Epithelial cell of prostate (primary cell): ENCODE measurements at regions not wholly inside any gene's neighbourhood (a gene's known extent, or its start where the extent isn't known, plus 50 kb on each side); places are given as distances from the start of the nearest gene placed in this dataset.

ENCODE experiments used
- DNase-seq: peaks from one replicate; pipeline ENCODE4 v3.0.0-alpha.2; 2011; ENCODE audit warnings: low read depth, low spot score
- H3K27ac ChIP-seq: fragments of 450-650 bp; 2 replicates; pipeline ENCODE4 v1.5.1; 2017; ENCODE audit warnings: mild to moderate bottlenecking

DNA sequence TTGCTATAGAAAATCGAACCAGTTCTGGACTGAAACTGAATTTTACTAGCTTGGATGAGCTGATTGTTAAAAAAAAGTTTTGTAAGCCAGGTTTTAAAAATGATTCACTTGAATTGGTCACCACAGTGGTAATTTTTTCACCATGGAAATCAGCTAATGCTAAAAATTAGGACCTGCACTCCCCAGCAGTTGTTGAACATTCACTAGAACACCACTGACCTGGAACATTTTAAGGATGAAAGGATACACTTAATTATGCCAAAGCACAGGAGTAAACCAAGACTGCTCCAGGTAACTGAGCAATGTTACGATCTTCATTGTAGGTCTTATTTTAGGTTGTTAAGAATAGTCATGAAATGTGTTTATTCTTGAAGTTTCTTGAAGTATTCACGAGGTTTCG, 1342.6 kb upstream of the SPRY2 start:
- H3K27ac ChIP-seq: no peak overlapping the region
- no peak for DNase-seq

DNA sequence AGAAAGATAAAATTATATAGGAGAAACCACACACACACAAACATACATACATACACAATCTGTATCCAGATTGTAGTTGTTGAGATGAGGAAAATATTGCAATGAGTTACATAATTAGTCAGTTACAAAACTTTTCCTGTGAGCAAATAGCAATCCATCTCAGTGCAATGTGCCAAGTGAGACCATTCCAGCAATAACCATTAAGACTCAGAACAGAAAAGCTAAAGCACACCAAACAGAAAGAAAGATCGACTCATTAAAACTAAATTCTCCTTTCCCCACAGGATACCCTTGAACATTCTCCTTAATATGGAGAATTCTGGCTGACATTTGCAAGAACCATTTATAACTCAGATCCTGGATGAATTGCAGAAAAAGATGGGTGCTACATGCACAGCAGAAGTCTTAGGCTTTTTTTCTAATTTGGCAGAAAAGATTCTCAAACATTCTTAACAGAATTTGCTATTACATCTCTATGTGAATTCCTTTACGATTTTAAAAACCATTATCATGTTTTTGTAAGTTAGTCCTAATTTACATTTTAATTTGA, 1341.2 kb upstream of the SPRY2 start:
- no peak for DNase-seq
- no peak overlapping the region for H3K27ac ChIP-seq

DNA sequence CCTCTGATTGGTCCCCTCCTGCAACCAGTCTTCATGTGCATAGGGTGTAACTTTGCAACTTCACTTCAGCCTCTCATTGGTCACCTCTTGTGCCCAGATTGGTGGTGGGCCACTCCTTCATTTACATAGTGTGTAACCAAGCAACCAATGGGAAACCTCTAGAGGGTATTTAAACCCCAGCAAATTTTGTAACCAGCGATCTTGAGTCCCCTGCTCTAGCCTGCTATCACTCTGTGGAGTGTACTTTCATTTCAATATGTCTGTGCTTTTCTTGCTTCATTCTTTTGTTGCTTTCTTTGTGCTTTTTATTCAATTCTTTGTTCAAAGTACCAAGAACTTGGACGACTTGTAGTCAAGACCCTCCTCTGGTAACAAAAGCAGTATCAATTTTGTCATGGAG, 1336.9 kb upstream of the SPRY2 start:
- no peak for DNase-seq
- no peak overlapping the region for H3K27ac ChIP-seq

DNA sequence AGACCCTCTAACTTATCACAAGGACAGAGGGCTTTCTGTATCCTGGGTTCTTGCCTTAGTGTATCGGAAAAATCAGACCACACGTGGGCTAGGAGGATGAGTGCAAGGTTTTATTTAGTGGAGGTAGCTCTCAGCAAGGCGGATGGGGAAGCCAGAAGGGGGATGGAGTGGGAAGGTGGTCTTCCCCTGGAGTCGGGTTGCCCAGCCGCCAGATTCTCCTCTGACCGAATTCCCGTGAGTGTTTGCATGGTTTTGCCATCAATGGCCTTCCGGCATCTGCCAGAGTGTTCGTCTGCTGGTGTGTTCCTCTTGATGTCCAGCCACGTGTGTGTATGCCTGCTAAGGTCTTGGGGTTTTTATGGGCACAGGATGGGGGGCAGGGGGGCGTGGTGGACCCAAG, 1335.1 kb upstream of the SPRY2 start:
- no peak overlapping the region for H3K27ac ChIP-seq

DNA sequence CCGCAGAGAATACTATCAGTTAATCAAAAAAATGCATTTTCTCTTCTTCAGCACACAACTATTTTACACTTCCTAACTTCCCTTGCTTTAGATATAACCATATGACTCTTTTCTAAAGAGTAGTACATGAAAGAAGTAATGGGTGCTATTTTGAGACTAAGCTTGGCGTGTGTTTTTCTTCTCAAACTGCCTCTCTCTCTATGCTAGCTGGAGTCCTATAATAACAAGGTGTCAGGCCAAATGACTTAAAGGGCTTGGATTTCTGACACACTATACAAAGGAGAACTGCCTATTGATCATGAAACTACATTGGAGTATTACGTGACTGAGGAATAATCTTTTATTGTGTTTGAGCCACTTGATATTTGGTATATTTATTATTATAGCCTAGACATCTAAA, 1330.1 kb upstream of the SPRY2 start:
- no peak for DNase-seq
- no peak overlapping the region for H3K27ac ChIP-seq

More for the DNA sequence above, 1335.1 kb upstream of the SPRY2 start:
- no peak for DNase-seq

DNA sequence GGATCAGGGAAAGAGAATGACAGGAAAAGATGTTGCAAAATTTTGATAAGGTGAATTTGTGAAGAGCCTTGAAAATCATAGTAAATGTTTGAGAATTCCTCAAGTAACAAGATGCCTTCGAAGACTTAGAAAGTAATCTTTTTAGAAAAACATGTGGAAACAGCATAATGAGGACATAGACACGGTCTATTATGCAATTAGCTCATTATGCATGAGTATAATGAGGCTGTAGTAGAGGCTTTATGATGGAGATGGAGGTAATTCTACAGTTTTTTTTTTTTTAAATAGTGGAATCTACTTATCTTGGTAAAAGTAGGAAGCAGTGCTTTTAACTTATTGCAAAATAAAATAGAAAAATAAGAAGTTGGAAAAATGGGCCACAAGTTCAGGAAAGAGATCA, 1329.1 kb upstream of the SPRY2 start:
- H3K27ac ChIP-seq: no peak overlapping the region
- DNase-seq: no peak

DNA sequence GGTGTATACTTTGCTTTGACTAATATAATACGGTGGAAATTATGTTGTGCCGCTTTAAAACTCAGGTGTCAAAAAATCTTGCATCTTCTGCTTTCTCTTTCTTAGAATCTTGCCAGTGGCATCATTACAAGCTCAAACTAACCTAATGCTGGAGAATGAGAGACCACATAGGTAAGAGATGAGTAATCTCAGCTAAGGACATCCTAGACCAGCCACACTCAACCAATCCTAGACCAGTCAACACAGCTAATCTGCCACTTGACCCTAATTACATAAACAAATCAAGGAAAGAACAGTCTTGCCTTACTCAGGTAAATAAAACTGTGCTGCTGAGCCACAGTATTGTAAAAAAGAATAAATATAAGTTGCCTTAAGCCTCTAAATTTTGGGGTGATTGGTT, 1323.9 kb upstream of the SPRY2 start:
- no peak for DNase-seq
- no peak overlapping the region for H3K27ac ChIP-seq

DNA sequence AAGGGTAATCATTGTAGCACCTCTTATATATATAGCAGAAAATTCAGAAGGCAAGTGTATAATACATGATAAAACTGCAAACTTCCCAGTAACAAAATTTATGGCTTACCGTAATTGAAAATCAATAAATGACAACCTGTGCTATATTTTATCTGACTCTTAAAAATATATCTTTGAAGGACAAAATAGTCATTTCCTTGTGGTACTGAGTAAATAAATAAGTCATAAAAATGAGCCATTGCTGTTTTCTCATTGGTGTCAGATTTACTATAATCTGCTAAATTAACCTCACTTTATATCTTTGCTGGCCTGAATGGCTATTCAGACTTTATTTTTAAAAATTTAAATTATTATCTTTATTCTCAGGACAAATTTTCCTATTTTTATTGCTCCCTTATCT, 1319.1 kb upstream of the SPRY2 start:
- no peak for DNase-seq
- H3K27ac ChIP-seq: no peak overlapping the region

DNA sequence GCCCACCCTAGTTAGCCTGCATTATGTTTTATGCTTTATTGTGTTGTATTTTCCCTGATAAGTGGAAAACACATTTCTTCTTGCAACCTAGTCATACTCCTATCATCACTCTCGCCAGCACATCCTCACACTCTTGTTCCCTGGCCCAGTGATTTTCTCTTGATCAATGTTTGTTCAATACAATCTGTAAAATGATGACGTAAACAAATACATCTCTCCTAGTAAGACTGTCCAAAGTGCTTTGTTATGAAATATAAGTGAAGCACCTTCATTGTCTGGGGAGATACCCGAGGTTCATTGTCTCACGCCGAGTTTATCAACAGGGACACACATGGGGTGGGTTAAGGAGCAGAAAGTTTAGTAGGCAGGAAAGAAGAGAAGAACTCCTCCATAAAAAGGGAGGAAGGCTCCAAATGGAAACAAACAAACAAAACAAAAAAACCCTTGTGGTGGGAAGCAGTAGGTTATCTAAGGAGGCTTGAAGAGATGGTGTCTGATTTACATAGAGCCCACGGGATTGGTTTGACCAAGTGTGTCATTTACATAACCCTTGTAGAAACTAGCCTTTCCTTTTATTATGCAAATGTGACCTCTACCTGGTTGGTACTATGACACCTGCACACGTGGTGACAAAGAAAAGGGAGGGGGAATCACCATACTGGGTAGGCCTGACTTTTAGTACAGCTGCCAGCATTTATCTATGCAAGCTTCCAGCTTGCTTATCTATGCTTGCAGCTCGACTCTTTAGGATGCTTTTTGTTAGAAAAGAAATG, 1317.9 kb upstream of the SPRY2 start:
- DNase-seq: no peak
- no peak overlapping the region for H3K27ac ChIP-seq

DNA sequence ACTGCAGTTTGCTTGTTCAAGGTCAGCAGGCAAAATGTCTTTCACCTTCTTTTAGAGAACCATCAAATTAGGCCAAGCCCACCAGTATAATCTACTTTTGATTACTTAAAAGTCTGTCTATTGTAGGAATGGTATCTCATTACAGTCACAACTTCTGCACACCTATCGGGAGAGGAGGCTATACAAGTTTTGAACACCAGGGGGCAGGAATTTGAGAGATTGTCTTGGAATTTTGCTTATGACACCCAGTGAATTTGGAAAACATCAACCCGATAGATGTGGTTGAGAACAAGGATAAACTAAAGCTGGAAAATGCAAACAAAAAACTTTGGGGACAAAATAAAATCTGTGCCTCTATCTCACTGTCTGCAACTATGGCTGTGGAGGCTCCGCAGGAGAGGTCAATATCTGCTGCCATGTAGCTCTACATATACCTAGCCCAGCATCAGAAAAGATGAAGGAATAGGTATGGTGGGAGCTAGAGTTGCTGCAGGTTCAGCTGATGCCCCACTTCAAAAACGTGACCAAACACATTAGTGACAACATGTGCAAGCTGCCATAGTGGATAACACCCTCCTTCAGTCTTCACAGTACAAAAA, 1299.2 kb upstream of the SPRY2 start:
- no peak for DNase-seq
- no peak overlapping the region for H3K27ac ChIP-seq

DNA sequence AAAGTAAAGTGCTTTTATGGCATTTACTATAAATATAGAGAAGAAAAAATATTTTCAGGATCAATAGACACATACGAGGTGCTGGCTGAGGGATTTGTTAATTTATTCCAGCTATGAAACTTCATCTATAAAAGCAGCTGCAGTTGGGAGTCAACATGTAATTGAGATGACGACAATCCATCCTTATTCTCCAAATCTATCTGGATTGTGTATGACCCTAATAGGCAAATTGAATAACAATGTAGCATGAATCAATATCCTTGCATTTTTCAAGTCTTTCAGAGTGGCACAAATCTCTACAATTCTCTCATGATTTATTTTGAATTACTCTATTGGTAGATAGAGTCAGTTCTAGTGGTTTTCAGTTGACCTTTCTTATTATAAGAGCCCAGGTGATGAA, 1296.5 kb upstream of the SPRY2 start:
- DNase-seq: no peak
- H3K27ac ChIP-seq: no peak overlapping the region

DNA sequence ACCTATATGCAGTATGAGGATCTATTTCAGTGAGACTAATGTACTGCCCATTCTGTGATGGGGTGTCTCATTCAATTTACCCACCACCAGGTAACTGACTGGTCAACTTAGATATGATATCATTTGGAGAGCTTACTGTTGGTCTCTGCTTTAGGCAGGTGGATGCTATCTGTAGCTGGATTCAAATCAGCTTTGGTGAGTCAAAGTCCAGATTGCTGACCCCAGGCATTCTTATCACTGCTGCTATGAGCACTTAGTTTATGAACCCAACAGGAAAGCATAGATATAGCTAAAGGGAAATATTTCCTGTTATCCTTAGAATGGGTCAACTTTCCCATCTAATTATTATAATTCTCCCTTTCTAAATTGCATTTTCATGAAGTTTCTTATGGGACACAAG, 1295.2 kb upstream of the SPRY2 start:
- no peak for DNase-seq
- H3K27ac ChIP-seq: no peak overlapping the region

DNA sequence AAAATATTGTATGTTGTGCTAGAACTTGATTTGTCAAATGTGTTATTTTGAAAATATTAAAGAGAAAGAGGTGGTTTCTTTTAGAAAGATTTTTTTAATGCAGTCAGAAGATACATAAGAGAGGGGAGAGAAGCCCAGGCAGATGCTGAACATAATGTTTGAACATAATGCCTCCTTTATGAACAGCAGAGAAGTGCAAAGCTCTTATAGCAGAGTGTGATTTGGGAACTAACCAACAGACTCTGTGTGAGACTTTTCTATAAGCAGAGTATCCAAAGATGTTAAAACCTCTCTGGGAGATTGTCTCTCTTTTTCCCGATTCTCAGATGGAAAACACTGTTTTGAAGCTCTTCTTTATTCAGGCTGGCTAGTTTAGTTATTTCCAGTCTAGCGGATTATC, 1274.1 kb upstream of the SPRY2 start:
- DNase-seq: no peak
- no peak overlapping the region for H3K27ac ChIP-seq

DNA sequence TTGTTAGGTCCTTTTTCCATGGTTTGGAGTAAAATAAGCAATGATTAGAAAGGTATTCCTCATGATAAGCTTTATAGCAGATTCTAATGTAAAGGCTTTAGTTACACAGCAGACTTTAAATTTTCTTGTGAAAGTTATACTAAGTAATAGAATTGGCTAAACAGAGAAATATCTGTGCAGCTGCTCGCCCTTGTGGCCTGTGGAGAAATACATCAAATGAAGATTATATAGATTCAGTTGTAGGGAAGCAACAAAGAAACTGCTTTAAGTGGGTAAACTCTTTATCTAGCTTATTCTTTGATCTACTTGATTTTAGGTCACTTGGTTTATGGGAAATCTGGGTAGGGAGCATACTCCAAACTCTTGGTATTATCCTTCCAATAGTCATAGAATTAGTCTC, 1269.7 kb upstream of the SPRY2 start:
- H3K27ac ChIP-seq: no peak overlapping the region
- DNase-seq: no peak

DNA sequence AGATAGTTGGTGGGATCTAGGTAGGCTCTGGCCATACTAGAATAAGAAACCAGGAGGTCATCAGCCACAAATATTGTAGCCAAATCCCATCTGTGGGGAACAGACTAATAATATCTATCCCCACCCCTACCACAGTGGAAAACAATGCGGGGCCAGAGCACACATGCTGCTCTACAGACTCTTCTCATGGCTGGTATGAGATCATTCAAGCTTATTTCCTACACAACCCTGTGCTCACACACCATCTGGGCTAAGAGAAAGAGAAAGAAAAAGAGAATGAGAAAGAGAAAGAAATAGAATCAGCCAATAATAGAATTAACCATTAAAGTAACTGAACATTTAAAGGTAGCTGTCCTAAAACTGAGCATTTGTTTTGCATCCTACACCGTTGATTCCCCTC, 1268.4 kb upstream of the SPRY2 start:
- H3K27ac ChIP-seq: no peak overlapping the region
- no peak for DNase-seq

DNA sequence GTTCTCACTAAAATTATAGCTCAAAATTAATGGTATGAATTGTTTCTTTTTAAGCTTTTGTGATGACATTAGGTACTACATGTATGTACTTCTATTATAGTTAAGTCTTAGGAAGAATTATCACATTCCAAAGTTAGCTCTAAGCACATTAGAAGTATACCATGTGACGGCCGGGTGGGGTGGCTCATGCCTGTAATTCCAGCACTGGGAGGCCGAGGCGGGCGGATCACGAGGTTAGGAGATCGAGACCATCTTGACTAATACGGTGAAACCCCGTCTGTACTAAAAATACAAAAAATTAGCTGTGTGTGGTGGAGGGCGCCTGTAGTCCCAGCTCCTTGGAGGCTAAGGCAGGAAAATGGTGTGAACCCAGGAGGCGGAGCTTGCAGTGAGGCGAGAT, 1265.1 kb upstream of the SPRY2 start:
- DNase-seq: no peak
- no peak overlapping the region for H3K27ac ChIP-seq

DNA sequence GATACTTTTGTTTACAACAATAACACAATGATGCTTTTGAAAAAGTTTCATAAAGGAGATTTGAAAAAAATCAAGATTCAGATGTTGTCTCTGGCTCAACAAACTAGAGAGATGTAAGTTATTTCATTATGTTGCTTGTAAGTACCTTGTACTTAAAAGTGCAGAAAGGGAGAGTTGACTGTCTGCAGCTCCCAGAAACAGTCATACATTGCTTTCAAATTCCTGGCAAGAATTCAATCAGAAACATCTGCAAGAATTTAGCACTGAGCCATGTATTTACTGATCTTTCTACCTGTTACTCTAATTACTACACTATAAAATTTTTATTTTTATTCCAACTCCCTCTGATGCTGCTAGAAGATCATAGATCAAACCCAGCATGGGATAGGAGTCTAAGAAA, 1261.3 kb upstream of the SPRY2 start:
- DNase-seq: no peak
- no peak overlapping the region for H3K27ac ChIP-seq

DNA sequence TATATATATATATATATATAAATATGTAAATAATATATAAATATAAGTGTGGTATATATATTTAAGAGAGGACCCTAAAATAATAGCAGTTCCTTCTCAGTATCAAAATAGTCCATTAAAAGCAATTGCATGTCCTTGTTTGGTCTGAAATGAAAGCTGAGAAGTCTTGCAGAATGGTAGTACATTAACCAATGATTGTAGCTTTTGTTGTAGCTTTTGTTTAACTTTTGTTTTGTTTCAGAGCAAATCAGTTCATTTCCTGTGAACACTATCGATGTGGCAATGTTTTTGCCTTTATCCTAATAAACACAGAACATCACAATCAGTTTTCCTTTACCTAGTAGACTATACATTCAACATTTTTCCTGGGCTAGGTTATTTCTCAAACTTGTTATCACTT, 1256.2 kb upstream of the SPRY2 start:
- DNase-seq: no peak
- no peak overlapping the region for H3K27ac ChIP-seq

DNA sequence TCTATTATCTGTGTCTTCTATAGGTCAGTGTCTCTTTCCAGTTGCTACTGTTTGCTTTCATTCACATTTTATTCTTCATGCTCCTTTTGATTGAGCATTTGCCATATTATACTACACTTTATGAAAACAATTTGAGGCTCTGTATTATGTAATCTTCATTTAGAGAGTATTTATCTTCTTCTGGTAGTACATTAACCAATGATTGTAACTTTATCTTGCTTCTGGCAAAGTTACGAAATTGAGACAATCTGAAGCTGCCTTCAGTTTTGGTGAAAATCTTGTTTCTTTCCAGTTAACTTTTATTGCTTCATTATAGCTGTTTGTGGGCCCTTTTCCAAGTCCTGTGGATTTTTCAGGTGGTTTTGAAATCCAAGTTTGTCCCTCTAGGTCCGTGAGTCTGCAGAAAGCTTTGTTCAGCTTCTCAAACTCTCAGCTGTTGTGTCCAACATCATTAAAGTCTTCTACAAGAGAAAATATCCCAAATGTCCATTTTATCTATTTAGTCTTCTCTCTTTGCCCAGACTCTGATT, 1255.4 kb upstream of the SPRY2 start:
- H3K27ac ChIP-seq: no peak overlapping the region

DNA sequence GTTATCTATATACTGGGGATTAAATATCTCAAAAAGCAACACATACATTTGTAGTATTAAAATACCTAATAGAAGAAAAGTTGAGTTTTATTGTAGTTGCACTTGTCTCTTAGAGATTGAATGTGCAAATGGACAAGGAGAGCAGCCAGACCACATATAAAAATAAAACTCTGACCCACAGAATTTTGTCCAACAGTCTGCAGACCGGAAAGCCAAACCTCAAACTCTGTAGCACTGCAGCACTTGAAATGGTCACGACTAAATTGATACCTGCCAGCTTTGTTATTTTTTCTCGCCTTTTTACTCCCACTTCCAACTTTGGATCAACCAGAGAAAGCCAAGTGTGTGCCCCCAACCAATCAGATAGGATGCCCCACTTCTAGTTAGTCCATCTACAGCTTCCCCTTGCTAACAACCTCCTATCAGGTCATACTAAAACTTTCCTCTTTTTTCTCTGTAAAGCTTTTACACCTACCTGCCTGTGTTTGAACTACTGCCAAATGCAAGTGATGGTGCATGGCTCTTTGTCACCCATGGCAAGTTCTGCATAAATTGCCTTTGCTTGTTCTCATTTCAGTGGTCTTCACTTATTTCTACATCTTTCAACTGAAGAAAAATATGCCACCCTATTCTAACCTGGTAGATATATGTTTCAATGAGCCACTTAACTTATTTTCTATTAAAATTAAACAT, 1250.7 kb upstream of the SPRY2 start:
- H3K27ac ChIP-seq: no peak overlapping the region
- no peak for DNase-seq

More for the DNA sequence above, 1255.4 kb upstream of the SPRY2 start:
- no peak for DNase-seq

DNA sequence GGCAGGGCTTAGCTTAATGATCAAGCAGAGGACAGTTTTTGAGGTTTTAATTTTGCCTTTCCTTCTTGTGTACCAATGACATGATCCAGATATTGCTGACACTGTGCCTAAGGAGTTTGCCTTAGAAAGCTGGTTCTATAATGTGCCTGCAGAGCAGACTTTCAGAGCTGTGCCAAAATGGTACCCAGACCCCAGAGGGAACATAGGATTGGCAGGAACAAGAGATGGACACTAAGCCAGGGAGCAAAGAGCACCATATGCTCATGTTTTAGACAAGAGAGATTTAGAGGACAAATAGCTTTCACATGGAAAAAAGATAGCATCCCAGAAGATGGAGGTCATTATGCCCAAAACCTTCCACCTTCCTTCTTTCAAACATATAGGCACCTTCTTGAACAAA, 1241.5 kb upstream of the SPRY2 start:
- no peak for DNase-seq
- no peak overlapping the region for H3K27ac ChIP-seq
